ENCODE measurements at regions not wholly inside any gene's neighbourhood (a gene's known extent, or its start where the extent isn't known, plus 50 kb on each side); places are given as distances from the start of the nearest gene placed in this dataset.

GRCh38 chr1:78415165-78415564, 75.6 kb upstream of the PTGFR start:
- H3K9me2 ChIP-seq (ENCODE audit: insufficient read depth) = no peaks in the 10 kb centered on the region
- POLR2A ChIA-PET (ENCODE audit: unreplicated experiment) = no interaction called here
- no peak for DNase-seq
- no TSS peak for BruUV-seq (replicated peaks)
- H3K4me3 ChIP-seq = no peak overlapping the region
- TF ChIP-seq EZH2 (IDR thresholded peaks at IDR 0.05; ENCODE audit: low read depth) = no peak
- TF ChIP-seq CTCF (conservative IDR thresholded peaks at IDR 0.05) = no peak
- no peaks in the 10 kb centered on the region for H3K36me3 ChIP-seq (ENCODE audit: low read depth)
- intact Hi-C loops (cut with micrococcal nuclease; ENCODE audit: unreplicated experiment) = no loop called here
- no peaks in the 10 kb centered on the region for H3F3A ChIP-seq (ENCODE audit: insufficient read depth, low read depth)
- H4K20me1 ChIP-seq (ENCODE audit: insufficient read depth) = no peaks in the 10 kb centered on the region
- H3K27ac ChIP-seq = no peak overlapping the region
- H3K4me2 ChIP-seq = no peak overlapping the region
- peaks cover 8% of the 10 kb centered on the region; the same call in 1 of the 2 replicates for H3K9me3 ChIP-seq (ENCODE audit: insufficient read depth, low read depth)
- no peaks in the 10 kb centered on the region for H3K27me3 ChIP-seq (ENCODE audit: insufficient read depth, low read depth)
- H3K79me2 ChIP-seq (ENCODE audit: low read depth) = no peaks in the 10 kb centered on the region
- no peak overlapping the region for H2AFZ ChIP-seq
- CTCF ChIA-PET = no interaction called here
- H3K4me1 ChIP-seq (replicated peaks; ENCODE audit: insufficient read depth) = no peaks in the 10 kb centered on the region

- Histone ChIP-seq H4K20me1 (ENCODE audit: insufficient read depth) (no peaks in the 10 kb centered on the region), H3K9me3 (ENCODE audit: insufficient read depth, low read depth) (no peaks in the 10 kb centered on the region), H3K36me3 (ENCODE audit: low read depth) (no peaks in the 10 kb centered on the region), H3K4me2 (no peak overlapping the region), H2AFZ (no peak overlapping the region), H3K27me3 (ENCODE audit: insufficient read depth, low read depth) (no peaks in the 10 kb centered on the region), H3F3A (ENCODE audit: insufficient read depth, low read depth) (no peaks in the 10 kb centered on the region), H3K4me3 (no peak overlapping the region), H3K4me1 (replicated peaks; ENCODE audit: insufficient read depth) (no peaks in the 10 kb centered on the region), H3K27ac (no peak overlapping the region), H3K9me2 (ENCODE audit: insufficient read depth) (no peaks in the 10 kb centered on the region), H3K79me2 (ENCODE audit: low read depth) (no peaks in the 10 kb centered on the region)
- no TSS peak for BruUV-seq (replicated peaks)
- intact Hi-C loops (cut with micrococcal nuclease; ENCODE audit: unreplicated experiment) = no loop called here
- TF ChIP-seq EZH2 (IDR thresholded peaks at IDR 0.05; ENCODE audit: low read depth) = no peak
- TF ChIP-seq CTCF (conservative IDR thresholded peaks at IDR 0.05) = no peak
- POLR2A ChIA-PET (ENCODE audit: unreplicated experiment) = no interaction called here
- CTCF ChIA-PET = no interaction called here
- DNase-seq = no peak
Measured at GRCh38 chr1:78419309-78419708, 71.5 kb upstream of the PTGFR start.

- H3K9me2 ChIP-seq (ENCODE audit: insufficient read depth) = no peaks in the 10 kb centered on the region
- no peak overlapping the region for H3K27ac ChIP-seq
- no peaks in the 10 kb centered on the region for H3K36me3 ChIP-seq (ENCODE audit: low read depth)
- TF ChIP-seq EZH2 (IDR thresholded peaks at IDR 0.05; ENCODE audit: low read depth) (no peak), CTCF (conservative IDR thresholded peaks at IDR 0.05) (no peak)
- no peak overlapping the region for H3K4me3 ChIP-seq
- H3K27me3 ChIP-seq (ENCODE audit: insufficient read depth, low read depth) = no peaks in the 10 kb centered on the region
- H3K4me2 ChIP-seq = no peak overlapping the region
- H2AFZ ChIP-seq = no peak overlapping the region
- H3F3A ChIP-seq (ENCODE audit: insufficient read depth, low read depth) = no peaks in the 10 kb centered on the region
- BruUV-seq (replicated peaks) = no TSS peak
- H4K20me1 ChIP-seq (ENCODE audit: insufficient read depth) = no peaks in the 10 kb centered on the region
- H3K4me1 ChIP-seq (replicated peaks; ENCODE audit: insufficient read depth) = no peaks in the 10 kb centered on the region
- H3K79me2 ChIP-seq (ENCODE audit: low read depth) = no peaks in the 10 kb centered on the region
- CTCF ChIA-PET = no interaction called here
- intact Hi-C loops (cut with micrococcal nuclease; ENCODE audit: unreplicated experiment) = no loop called here
- POLR2A ChIA-PET (ENCODE audit: unreplicated experiment) = no interaction called here
- no peak for DNase-seq
- H3K9me3 ChIP-seq (ENCODE audit: insufficient read depth, low read depth) = no peaks in the 10 kb centered on the region
Measured at GRCh38 chr1:78420181-78420580, 70.6 kb upstream of the PTGFR start.

Measured in PC-9 (cell line).